Immature natural killer cell (primary cell): ENCODE measurements at regions not wholly inside any gene's neighbourhood (a gene's known extent, or its start where the extent isn't known, plus 50 kb on each side); places are given as distances from the start of the nearest gene placed in this dataset.
A peak's percentile ranks its signal among the peaks of the same experiment; 100 is the strongest.

Source experiments
- DNase-seq, 3 donors: peaks; one replicate each; pipeline ENCODE4 v3.0.0; 2022; ENCODE audit warnings: mixed read lengths in 1 of 3
- H3K27ac Mint-ChIP-seq, 6 donors: one replicate each; pipeline ENCODE4 v1.8.0; 2020; ENCODE audit warnings: mixed read lengths in 6 of 6, mild to moderate bottlenecking in 5 of 6, inconsistent platforms in 4 of 6, moderate library complexity in 3 of 6
- H3K27me3 Mint-ChIP-seq, 3 donors: one replicate each; pipeline ENCODE4 v1.8.0; 2020 to 2021; ENCODE audit warnings: low read depth in 3 of 3, mild to moderate bottlenecking in 3 of 3, mixed read lengths in 3 of 3, moderate library complexity in 3 of 3, inconsistent platforms in 1 of 3
- H3K36me3 Mint-ChIP-seq, 3 donors: one replicate each; pipeline ENCODE4 v1.8.0; 2020; ENCODE audit warnings: mixed read lengths in 3 of 3, inconsistent platforms in 2 of 3, mild to moderate bottlenecking in 2 of 3
- H3K4me1 Mint-ChIP-seq, 2 donors: one replicate each; pipeline ENCODE4 v1.8.0; 2020; ENCODE audit warnings: inconsistent platforms in 2 of 2, mild to moderate bottlenecking in 2 of 2, mixed read lengths in 2 of 2, moderate library complexity in 1 of 2
- H3K4me3 Mint-ChIP-seq, 5 donors: one replicate each; pipeline ENCODE4 v1.8.0; 2020; ENCODE audit warnings: mild to moderate bottlenecking in 5 of 5, mixed read lengths in 5 of 5, inconsistent platforms in 3 of 5, moderate library complexity in 3 of 5
- H3K9me3 Mint-ChIP-seq, 6 donors: one replicate each; pipeline ENCODE4 v1.8.0; 2020; ENCODE audit warnings: mild to moderate bottlenecking in 6 of 6, mixed read lengths in 6 of 6, inconsistent platforms in 4 of 6, moderate library complexity in 3 of 6

DNA sequence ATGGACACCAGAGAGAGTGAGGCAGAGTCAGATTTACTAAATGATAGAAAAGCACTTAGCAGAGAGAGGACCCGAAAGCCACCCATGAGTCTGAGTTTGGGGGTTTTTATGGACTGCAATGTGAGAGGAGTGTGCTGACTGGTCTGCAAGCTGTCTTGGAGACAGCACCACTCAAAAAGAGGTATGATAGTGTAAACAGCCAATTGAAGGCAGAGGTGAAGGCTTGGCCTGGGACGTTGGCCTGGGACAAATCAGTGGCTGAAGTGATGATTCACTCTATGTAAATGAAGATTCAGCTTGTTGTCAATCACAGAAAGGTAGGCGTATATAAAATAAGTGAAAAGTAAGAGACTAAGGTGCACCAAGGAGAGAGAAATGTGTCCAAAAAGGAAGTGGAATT is 217.6 kb upstream of the ZFP42 start:
- no peak for DNase-seq
- Mint-ChIP-seq H3K36me3 (no peaks in the 10 kb centered on the region), H3K4me3 (no peak overlapping the region), H3K27me3 (no peaks in the 10 kb centered on the region), H3K4me1 (no peaks in the 10 kb centered on the region), H3K9me3 (peaks cover 2 to 54% (median 20%) of the 10 kb centered on the region in 6 donors), H3K27ac (no peak overlapping the region)

- no peak for DNase-seq
- Mint-ChIP-seq H3K36me3 (no peaks in the 10 kb centered on the region), H3K4me3 (no peak overlapping the region), H3K9me3 (peaks cover 3 to 54% (median 28%) of the 10 kb centered on the region in 6 donors), H3K4me1 (no peaks in the 10 kb centered on the region), H3K27ac (no peak overlapping the region), H3K27me3 (no peaks in the 10 kb centered on the region)
Measured at GRCh38 chr4:187780070-187780469, 215.5 kb upstream of the ZFP42 start.

GRCh38 chr4:187782286-187782824 is 213.2 kb upstream of the ZFP42 start:
- no peaks in the 10 kb centered on the region for H3K36me3 Mint-ChIP-seq
- no peak for DNase-seq
- H3K4me1 Mint-ChIP-seq, result no peaks in the 10 kb centered on the region
- no peak overlapping the region for H3K27ac Mint-ChIP-seq
- peaks cover 10 to 53% (median 35%) of the 10 kb centered on the region in 6 donors for H3K9me3 Mint-ChIP-seq
- no peak overlapping the region for H3K4me3 Mint-ChIP-seq
- no peaks in the 10 kb centered on the region for H3K27me3 Mint-ChIP-seq

GRCh38 chr4:187786190-187786589 is 209.4 kb upstream of the ZFP42 start:
- Mint-ChIP-seq H3K4me3 (no peak overlapping the region), H3K9me3 (peaks cover 8 to 37% (median 26%) of the 10 kb centered on the region in 6 donors), H3K27me3 (no peaks in the 10 kb centered on the region), H3K4me1 (no peaks in the 10 kb centered on the region), H3K36me3 (no peaks in the 10 kb centered on the region), H3K27ac (no peak overlapping the region)
- no peak for DNase-seq

DNA sequence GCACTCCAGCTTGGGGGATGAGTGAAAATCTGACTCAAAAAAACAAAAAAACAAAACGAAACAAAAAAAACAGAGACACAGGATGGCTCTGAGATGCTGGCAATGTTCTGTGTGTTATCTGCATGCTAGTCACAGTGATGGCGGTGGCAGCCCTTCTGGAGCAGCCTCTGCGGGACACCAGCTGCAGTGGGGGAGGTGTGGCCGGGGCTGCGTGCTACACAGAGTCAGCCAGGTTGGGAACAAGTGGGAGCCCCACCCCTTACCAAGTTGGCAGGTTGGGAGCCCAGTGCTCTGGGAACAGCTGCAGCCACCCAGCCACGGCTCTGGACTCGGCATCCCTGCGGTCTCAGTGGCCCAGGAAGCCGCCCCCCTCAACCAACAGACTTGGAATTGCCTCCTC is 206.5 kb upstream of the ZFP42 start:
- H3K27me3 Mint-ChIP-seq, result no peaks in the 10 kb centered on the region
- DNase-seq, result no peak
- H3K4me1 Mint-ChIP-seq, result no peaks in the 10 kb centered on the region
- H3K36me3 Mint-ChIP-seq, result no peaks in the 10 kb centered on the region
- no peak overlapping the region for H3K4me3 Mint-ChIP-seq
- H3K9me3 Mint-ChIP-seq, result peaks cover 0 to 20% (median 12%) of the 10 kb centered on the region in 6 donors
- H3K27ac Mint-ChIP-seq, result no peak overlapping the region

- Mint-ChIP-seq H3K9me3 (peaks cover 13 to 28% (median 18%) of the 10 kb centered on the region in 6 donors), H3K27me3 (no peaks in the 10 kb centered on the region), H3K4me3 (no peak overlapping the region), H3K4me1 (no peaks in the 10 kb centered on the region), H3K27ac (no peak overlapping the region), H3K36me3 (peaks cover 0 to 7% (median 0%) of the 10 kb centered on the region in 3 donors)
- DNase-seq, result no peak
Measured at GRCh38 chr4:187795737-187796136, 199.8 kb upstream of the ZFP42 start.

- no peak overlapping the region for H3K27ac Mint-ChIP-seq
- no peaks in the 10 kb centered on the region for H3K4me1 Mint-ChIP-seq
- H3K9me3 Mint-ChIP-seq, result peaks cover 17 to 42% (median 28%) of the 10 kb centered on the region in 6 donors
- DNase-seq, result no peak
- no peaks in the 10 kb centered on the region for H3K27me3 Mint-ChIP-seq
- no peak overlapping the region for H3K4me3 Mint-ChIP-seq
- H3K36me3 Mint-ChIP-seq, result peaks cover 0 to 7% (median 0%) of the 10 kb centered on the region in 3 donors
Measured at GRCh38 chr4:187798385-187798784, 197.2 kb upstream of the ZFP42 start.

- Mint-ChIP-seq H3K4me3 (no peak overlapping the region), H3K27ac (no peak overlapping the region), H3K4me1 (no peaks in the 10 kb centered on the region), H3K9me3 (peaks cover 19 to 49% (median 38%) of the 10 kb centered on the region in 6 donors), H3K36me3 (peaks cover 0 to 7% (median 0%) of the 10 kb centered on the region in 3 donors), H3K27me3 (no peaks in the 10 kb centered on the region)
- no peak for DNase-seq
Measured at GRCh38 chr4:187799735-187800134, 195.8 kb upstream of the ZFP42 start.

DNA sequence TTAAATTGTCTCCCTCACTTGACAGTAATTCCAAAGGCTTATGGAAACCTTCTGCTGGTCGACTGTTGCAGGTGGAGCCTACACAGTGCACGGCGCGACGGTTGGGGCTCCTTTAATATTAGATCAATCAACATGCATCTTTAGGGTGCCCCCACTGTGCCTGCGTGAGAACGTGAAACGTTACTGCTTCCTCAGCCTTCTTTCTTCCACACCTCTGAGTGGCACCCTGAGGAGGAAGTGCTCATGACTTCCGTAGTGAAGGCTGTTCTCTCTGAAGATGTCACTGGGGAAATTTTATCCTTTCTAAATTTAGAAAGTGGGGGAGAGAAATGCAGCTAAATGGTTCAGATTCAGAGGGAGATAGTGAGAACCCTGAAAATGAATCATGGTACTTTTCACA is 184.0 kb upstream of the ZFP42 start:
- no peaks in the 10 kb centered on the region for H3K4me1 Mint-ChIP-seq
- H3K27ac Mint-ChIP-seq, result no peak overlapping the region
- peaks cover 0 to 4% (median 0%) of the 10 kb centered on the region in 3 donors for H3K36me3 Mint-ChIP-seq
- H3K4me3 Mint-ChIP-seq, result no peak overlapping the region
- H3K9me3 Mint-ChIP-seq, result peaks cover 11 to 55% (median 28%) of the 10 kb centered on the region in 6 donors
- no peak for DNase-seq
- H3K27me3 Mint-ChIP-seq, result peaks cover 0 to 3% (median 1%) of the 10 kb centered on the region in 3 donors

DNA sequence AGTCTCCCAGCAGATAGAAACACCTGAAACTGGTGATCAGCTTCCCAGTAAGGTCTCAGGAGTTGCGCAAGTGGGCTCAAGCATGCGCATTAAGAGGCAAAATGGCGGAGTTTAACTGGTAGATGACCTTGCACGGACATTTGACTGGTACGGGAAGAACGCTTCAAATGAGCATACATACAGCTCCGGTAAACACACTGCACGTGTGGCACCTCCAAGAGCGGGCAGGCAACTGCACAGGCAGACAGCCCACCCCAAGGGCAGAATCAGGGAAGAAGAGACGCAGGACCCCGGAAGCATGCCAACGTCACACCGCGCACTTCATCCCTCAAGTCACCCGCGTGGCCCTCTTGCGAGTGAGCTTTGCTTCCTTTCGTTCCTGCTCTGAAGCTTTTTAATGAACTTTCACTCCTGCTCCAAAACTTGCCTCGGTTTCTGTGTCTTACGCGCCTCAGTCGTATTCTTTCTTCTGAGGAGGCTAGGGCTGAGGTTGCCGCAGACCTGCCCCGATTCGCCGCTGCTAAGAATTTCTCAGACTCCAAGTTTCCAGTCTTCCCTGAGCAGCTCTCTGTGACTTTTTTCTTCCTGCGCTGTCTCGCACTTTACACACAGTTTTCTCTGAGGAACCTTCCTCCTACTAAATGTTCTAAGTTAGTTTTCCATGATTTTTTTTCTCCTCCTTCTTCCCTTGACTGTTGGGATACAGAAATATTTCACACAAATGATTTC is 180.7 kb upstream of the ZFP42 start:
- Mint-ChIP-seq H3K9me3 (peaks cover 3 to 67% (median 25%) of the 10 kb centered on the region in 6 donors), H3K27ac (peak overlapping the region in 1 of 6 donors; percentile 46), H3K4me1 (no peaks in the 10 kb centered on the region), H3K4me3 (peak overlapping the region in 3 of 5 donors; percentile 33 to 80 (median 57)), H3K27me3 (peaks cover 0 to 1% (median 0%) of the 10 kb centered on the region in 3 donors), H3K36me3 (peaks cover 0 to 4% (median 0%) of the 10 kb centered on the region in 3 donors)
- peak in 1 of 3 donors; percentile 1 for DNase-seq

DNA sequence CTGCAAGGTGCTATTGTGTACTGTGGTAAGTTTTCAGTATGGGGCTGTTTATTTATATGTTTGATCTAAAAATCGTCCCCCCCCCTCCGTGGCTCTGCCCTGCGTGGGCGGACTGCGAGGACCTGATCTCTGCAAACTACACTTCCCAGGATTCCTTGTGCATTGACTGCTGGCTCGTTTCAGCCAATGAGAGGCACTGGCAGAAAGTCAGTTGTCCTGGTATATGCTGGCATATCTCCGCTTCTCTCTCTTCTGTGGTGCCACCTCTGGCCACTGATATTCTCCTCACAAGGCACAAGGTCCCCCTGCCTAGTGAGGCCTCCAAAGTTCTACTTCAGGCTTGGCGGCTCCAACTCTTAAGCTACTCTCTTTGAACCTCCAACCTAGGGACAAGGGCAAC is 168.8 kb upstream of the ZFP42 start:
- no peak for DNase-seq
- peaks cover 0 to 1% (median 0%) of the 10 kb centered on the region in 3 donors for H3K27me3 Mint-ChIP-seq
- H3K9me3 Mint-ChIP-seq, result peaks cover 14 to 48% (median 29%) of the 10 kb centered on the region in 6 donors
- H3K36me3 Mint-ChIP-seq, result no peaks in the 10 kb centered on the region
- H3K27ac Mint-ChIP-seq, result no peak overlapping the region
- no peak overlapping the region for H3K4me3 Mint-ChIP-seq
- no peaks in the 10 kb centered on the region for H3K4me1 Mint-ChIP-seq

DNA sequence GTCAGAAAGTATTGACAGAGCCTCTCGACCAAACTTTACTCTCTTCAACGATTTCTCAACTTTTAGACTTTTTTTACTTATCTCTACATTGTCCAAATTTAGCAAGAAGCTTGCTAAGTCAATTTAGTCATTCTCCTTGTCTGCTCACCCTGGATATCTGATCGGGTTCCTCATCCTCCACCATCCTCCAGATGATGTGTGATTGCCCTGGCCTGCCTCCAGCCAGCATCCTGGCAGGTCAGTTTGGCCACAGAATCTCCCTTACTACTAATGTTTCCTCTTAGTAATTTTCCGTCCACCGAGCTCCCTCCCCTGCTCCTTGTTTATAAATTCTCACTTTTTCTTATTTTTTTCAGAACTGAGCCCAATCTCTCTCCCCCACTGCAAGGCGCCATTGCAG is 167.9 kb upstream of the ZFP42 start:
- Mint-ChIP-seq H3K36me3 (no peaks in the 10 kb centered on the region), H3K27ac (no peak overlapping the region)

GRCh38 chr4:187839765-187840164 is 155.8 kb upstream of the ZFP42 start:
- peaks cover 0 to 2% (median 0%) of the 10 kb centered on the region in 3 donors for H3K27me3 Mint-ChIP-seq
- no peaks in the 10 kb centered on the region for H3K4me1 Mint-ChIP-seq
- no peak for DNase-seq
- no peak overlapping the region for H3K27ac Mint-ChIP-seq
- no peak overlapping the region for H3K4me3 Mint-ChIP-seq
- H3K36me3 Mint-ChIP-seq, result peaks cover 0 to 2% (median 0%) of the 10 kb centered on the region in 3 donors
- peaks cover 16 to 71% (median 37%) of the 10 kb centered on the region in 6 donors for H3K9me3 Mint-ChIP-seq

More for the DNA sequence above, 167.9 kb upstream of the ZFP42 start:
- Mint-ChIP-seq H3K4me1 (no peaks in the 10 kb centered on the region), H3K27me3 (peaks cover 0 to 1% (median 0%) of the 10 kb centered on the region in 3 donors), H3K9me3 (peaks cover 13 to 53% (median 30%) of the 10 kb centered on the region in 6 donors), H3K4me3 (no peak overlapping the region)
- no peak for DNase-seq

DNA sequence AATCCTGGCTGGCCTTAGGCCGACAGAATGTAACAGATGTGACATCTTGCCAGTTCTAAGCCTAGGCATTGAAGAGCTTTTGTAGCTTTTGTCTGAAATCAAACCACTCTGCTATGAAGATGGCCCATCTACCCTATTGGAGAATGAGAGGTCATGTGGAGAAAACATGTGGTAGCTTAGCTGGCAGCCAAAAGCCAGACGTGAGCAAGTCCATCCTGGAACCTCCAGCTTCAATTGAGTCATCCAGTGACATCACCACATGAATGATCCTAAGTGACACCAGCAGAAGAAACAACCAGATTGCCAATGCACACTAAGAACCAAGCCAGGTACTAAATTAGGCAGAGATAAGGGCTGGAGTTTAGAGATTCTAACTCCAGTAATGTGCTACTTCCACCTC is 154.8 kb upstream of the ZFP42 start:
- Mint-ChIP-seq H3K9me3 (peaks cover 20 to 64% (median 40%) of the 10 kb centered on the region in 6 donors), H3K27ac (no peak overlapping the region), H3K4me3 (no peak overlapping the region), H3K36me3 (peaks cover 0 to 2% (median 0%) of the 10 kb centered on the region in 3 donors), H3K27me3 (peaks cover 0 to 2% (median 0%) of the 10 kb centered on the region in 3 donors), H3K4me1 (no peaks in the 10 kb centered on the region)
- DNase-seq, result no peak
